ENCODE measurements at regions not wholly inside any gene's neighbourhood (a gene's known extent, or its start where the extent isn't known, plus 50 kb on each side); places are given as distances from the start of the nearest gene placed in this dataset.

DNA sequence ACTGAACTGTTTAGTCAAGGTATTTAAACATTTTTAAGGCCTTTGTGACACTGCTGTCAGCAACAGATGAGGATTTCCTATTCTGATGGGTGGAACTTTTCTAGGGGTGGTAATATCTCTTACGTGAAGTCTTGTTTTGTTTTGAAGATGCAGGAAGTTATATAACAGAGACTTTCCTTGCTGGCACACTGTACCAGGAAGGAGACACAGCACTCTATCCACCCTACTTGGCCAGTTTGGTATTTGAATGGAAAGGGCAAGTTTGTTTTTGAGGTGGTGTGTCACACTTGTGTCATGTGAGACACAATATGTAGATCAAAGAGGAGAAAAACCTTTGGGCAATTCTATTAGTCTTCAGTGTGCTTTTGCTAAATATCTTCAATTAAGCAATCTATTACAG lies 51.6 kb upstream of the SRP54 start:
- peaks cover 6% of the 10 kb centered on the region for H3K36me3 Mint-ChIP-seq (ENCODE audit: low read depth)
- peak overlapping the region; percentile 91 for H3K27ac Mint-ChIP-seq
- POLR2A ChIA-PET, result interaction anchor here (0.7 to 2.4 kb wide), 10 partner anchors 8 to 474 kb away, joined by 3 to 34 read pairs (median 5); partner anchors contain the start of genes BAZ1A, FAM177A1, NFKBIA and SRP54
- peak; percentile 27 for DNase-seq
- H3K9me3 Mint-ChIP-seq, result no peaks in the 10 kb centered on the region
- H3K4me3 Mint-ChIP-seq, result peak overlapping the region; percentile 4
- CTCF ChIA-PET, result interaction anchor here (2.1 kb wide), 1 partner anchor 50 kb away, joined by 7 read pairs; no protein-coding TSS in a partner anchor
- no peaks in the 10 kb centered on the region for H3K27me3 Mint-ChIP-seq
- H3K4me1 Mint-ChIP-seq, result peaks cover 32% of the 10 kb centered on the region

DNA sequence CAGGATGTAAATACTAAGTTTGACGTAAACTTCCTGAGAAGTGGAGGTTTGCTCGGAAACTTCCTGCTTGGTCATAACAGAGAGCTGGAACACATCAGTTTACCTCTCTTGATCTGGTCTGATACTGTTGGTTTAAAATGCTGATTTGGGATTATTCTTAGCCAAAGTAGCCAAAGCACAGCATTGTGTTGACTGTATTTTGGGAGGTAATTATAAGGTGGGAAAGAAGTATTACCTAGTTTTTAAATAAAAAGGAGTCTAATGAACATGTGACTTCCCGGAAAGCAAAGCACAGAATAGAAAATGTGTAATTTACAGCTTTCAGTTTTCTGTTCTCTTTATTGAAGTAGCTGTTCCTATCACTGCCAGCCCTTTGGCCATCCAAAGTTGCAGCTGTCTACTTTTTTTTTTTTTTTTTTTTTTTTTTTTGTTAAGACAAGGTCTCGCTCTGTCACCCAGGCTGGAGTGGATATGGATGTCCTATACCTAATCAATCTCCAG lies 52.2 kb upstream of the SRP54 start:
- H3K36me3 Mint-ChIP-seq (ENCODE audit: low read depth), result peaks cover 6% of the 10 kb centered on the region
- ChIA-PET POLR2A (interaction anchor here (0.7 to 2.4 kb wide), 10 partner anchors 9 to 474 kb away, joined by 3 to 34 read pairs (median 5); partner anchors contain the start of genes BAZ1A, FAM177A1, NFKBIA and SRP54), CTCF (interaction anchor here (0.6 to 2.1 kb wide), 3 partner anchors 51 to 483 kb away, joined by 3 to 7 read pairs (median 3); no protein-coding TSS in a partner anchor)
- DNase-seq, result no peak
- H3K4me3 Mint-ChIP-seq, result peak overlapping the region; percentile 69
- H3K27ac Mint-ChIP-seq, result peak overlapping the region; percentile 91
- peaks cover 32% of the 10 kb centered on the region for H3K4me1 Mint-ChIP-seq
- no peaks in the 10 kb centered on the region for H3K9me3 Mint-ChIP-seq
- H3K27me3 Mint-ChIP-seq, result no peaks in the 10 kb centered on the region

DNA sequence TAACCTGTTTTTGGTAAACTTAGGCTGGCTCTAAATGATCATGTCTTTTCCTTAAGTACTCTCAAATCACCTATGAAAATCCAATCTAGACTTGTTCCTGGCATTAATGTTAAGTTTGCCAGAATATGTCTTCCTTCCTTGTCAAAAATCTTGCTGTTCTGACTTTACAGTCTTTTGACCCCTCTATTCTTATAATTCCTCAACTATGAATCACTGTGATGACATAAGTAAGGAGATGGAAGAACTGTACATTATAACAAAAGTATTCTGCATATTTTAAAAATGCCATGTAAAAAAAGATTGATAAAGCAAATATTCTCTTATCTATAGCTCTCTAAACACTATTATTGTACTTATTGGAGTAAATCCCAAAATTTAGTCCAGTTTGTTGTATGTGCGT lies 51.4 kb upstream of the BAZ1A start:
- Mint-ChIP-seq H3K4me3 (no peak overlapping the region), H3K9me3 (no peaks in the 10 kb centered on the region), H3K36me3 (ENCODE audit: low read depth) (peaks cover 9% of the 10 kb centered on the region), H3K27ac (no peak overlapping the region), H3K27me3 (no peaks in the 10 kb centered on the region), H3K4me1 (peaks cover 24% of the 10 kb centered on the region)
- CTCF ChIA-PET, result no interaction called here
- POLR2A ChIA-PET, result no interaction called here
- DNase-seq, result no peak

Data from activated CD4-positive, alpha-beta memory T cell treated with anti-CD3 and anti-CD28 coated beads, Interleukin-2, amount 10 ng/mL, durations not matched to agents 7 days and 5 days (primary cell).